Stimulated activated CD8-positive, alpha-beta memory T cell treated with anti-CD3 and anti-CD28 coated beads, Interleukin-7, amount 100 ng/mL, for 4 hours (primary cell): ENCODE measurements at regions not wholly inside any gene's neighbourhood (a gene's known extent, or its start where the extent isn't known, plus 50 kb on each side); places are given as distances from the start of the nearest gene placed in this dataset.

ENCODE experiments used
- DNase-seq, 2 donors: peaks; one replicate each; pipeline ENCODE4 v3.0.0-alpha.2; 2020; ENCODE audit warnings: low read depth in 2 of 2

GRCh38 chr12:98274430-98275130 lies 240.8 kb upstream of the TMPO start:
- DNase-seq = no peak

- DNase-seq = no peak
Observed at GRCh38 chr12:98275131-98275475, 240.3 kb upstream of the TMPO start.

- DNase-seq = no peak
Observed at GRCh38 chr12:98280152-98280551, 235.2 kb upstream of the TMPO start.

- DNase-seq = no peak
Observed at GRCh38 chr12:98280621-98281020, 234.8 kb upstream of the TMPO start.

- no peak for DNase-seq
Observed at GRCh38 chr12:98291828-98292227, 223.6 kb upstream of the TMPO start.

GRCh38 chr12:98294051-98294805 lies 221.2 kb upstream of the TMPO start:
- no peak for DNase-seq

GRCh38 chr12:98295681-98296080 lies 219.7 kb upstream of the TMPO start:
- DNase-seq = no peak

- DNase-seq = no peak
Observed at GRCh38 chr12:98296462-98297079, 218.8 kb upstream of the TMPO start.

- DNase-seq = no peak
Observed at GRCh38 chr12:98297538-98297937, 217.9 kb upstream of the TMPO start.

- DNase-seq = no peak
Observed at GRCh38 chr12:98308141-98308540, 207.2 kb upstream of the TMPO start.

- no peak for DNase-seq
Observed at GRCh38 chr12:98317939-98318899, 197.2 kb upstream of the TMPO start.

GRCh38 chr12:98319716-98320425 lies 195.5 kb upstream of the TMPO start:
- DNase-seq = no peak

- no peak for DNase-seq
Observed at GRCh38 chr12:98325003-98325402, 190.4 kb upstream of the TMPO start.

- no peak for DNase-seq
Observed at GRCh38 chr12:98328467-98328866, 186.9 kb upstream of the TMPO start.

- DNase-seq = no peak
Observed at GRCh38 chr12:98329589-98329988, 185.8 kb upstream of the TMPO start.

GRCh38 chr12:98332642-98333041 lies 182.7 kb upstream of the TMPO start:
- DNase-seq = no peak

- DNase-seq = no peak
Observed at GRCh38 chr12:98334768-98335167, 180.6 kb upstream of the TMPO start.

GRCh38 chr12:98341026-98341425 lies 174.4 kb upstream of the TMPO start:
- no peak for DNase-seq

GRCh38 chr12:98341732-98342131 lies 173.7 kb upstream of the TMPO start:
- no peak for DNase-seq

GRCh38 chr12:98343002-98343567 lies 172.3 kb upstream of the TMPO start:
- DNase-seq = no peak
